IMR-90 (cell line): ENCODE measurements at regions not wholly inside any gene's neighbourhood (a gene's known extent, or its start where the extent isn't known, plus 50 kb on each side); places are given as distances from the start of the nearest gene placed in this dataset.
"Not testable (repeated sequence)": the region's sequence is repeated elsewhere in the genome, so short reads cannot be mapped to it uniquely, and the experiment has no call there.

ENCODE experiments used
- CEBPB ChIP-seq: IDR thresholded peaks from 2 replicates; pipeline ENCODE4 v1.6.1; 2012; ENCODE audit warnings: low read depth, low read length, improper control_type of control experiment
- CTCF ChIP-seq: conservative IDR thresholded peaks from 2 replicates; pipeline ENCODE4 v1.5.1; 2012; ENCODE audit warnings: mild to moderate bottlenecking, low read depth, low read length, improper control_type of control experiment
- RAD21 ChIP-seq: IDR thresholded peaks from 2 replicates; pipeline ENCODE4 v1.6.1; 2012; ENCODE audit warnings: low read length, improper control_type of control experiment
- RFX5 ChIP-seq: IDR thresholded peaks from 2 replicates; pipeline ENCODE4 v1.8.0; 2012; ENCODE audit warnings: low read depth, mild to moderate bottlenecking, low read length, moderate library complexity
- USF2 ChIP-seq: fragments of 150-350 bp; IDR thresholded peaks from 2 replicates; pipeline ENCODE4 v1.6.1; 2017; ENCODE audit warnings: mild to moderate bottlenecking, antibody characterized with exemption, low read length, low read depth

GRCh38 chr1:70802625-70803024 lies 245.0 kb downstream of the PTGER3 start:
- not testable (repeated sequence) for TF ChIP-seq CTCF, CEBPB, USF2, RFX5, RAD21
